HEK293T (cell line): ENCODE measurements at regions not wholly inside any gene's neighbourhood (a gene's known extent, or its start where the extent isn't known, plus 50 kb on each side); places are given as distances from the start of the nearest gene placed in this dataset.

Experiments
- CTCF ChIA-PET: fragments of 350-600 bp; formaldehyde crosslinking; extraction: SDS; loops from one replicate; lab custom pipeline; 2021; ENCODE audit warnings: antibody characterized with exemption, inconsistent platforms; lab: Yijun Ruan, JAX
- POLR2A ChIA-PET: fragments of 350-600 bp; formaldehyde crosslinking; extraction: SDS; loops from one replicate; lab custom pipeline; 2020; ENCODE audit warnings: antibody characterized with exemption, inconsistent platforms; lab: Yijun Ruan, JAX
- DNase-seq: peaks from one replicate; pipeline ENCODE4 v3.0.0; 2012; ENCODE audit warnings: mixed read lengths; ENCODE audit errors: extremely low spot score
- ARNT ChIP-seq: fragments of 450-650 bp; IDR thresholded peaks from 2 replicates; pipeline ENCODE4 v1.6.1; 2017; ENCODE audit warnings: mild to moderate bottlenecking
- BHLHE40 ChIP-seq: fragments of 450-650 bp; IDR thresholded peaks from 2 replicates; pipeline ENCODE4 v1.6.1; 2016; ENCODE audit warnings: mild to moderate bottlenecking, moderate library complexity, borderline replicate concordance
- CTBP1 ChIP-seq: fragments of 450-650 bp; IDR thresholded peaks from 2 replicates; pipeline ENCODE4 v1.6.1; 2016; ENCODE audit warnings: borderline replicate concordance
- ELF4 ChIP-seq: fragments of 450-650 bp; IDR thresholded peaks from 2 replicates; pipeline ENCODE4 v1.6.1; 2017; ENCODE audit warnings: antibody characterized with exemption
- FOXA1 ChIP-seq: fragments of 450-650 bp; IDR thresholded peaks from 2 replicates; pipeline ENCODE4 v1.6.1; 2016; ENCODE audit warnings: mild to moderate bottlenecking
- FOXK2 ChIP-seq: fragments of 450-650 bp; IDR thresholded peaks from 2 replicates; pipeline ENCODE4 v1.6.1; 2016; ENCODE audit warnings: mild to moderate bottlenecking
- FOXM1 ChIP-seq: fragments of 450-650 bp; IDR thresholded peaks from 2 replicates; pipeline ENCODE4 v1.6.1; 2017; ENCODE audit warnings: mild to moderate bottlenecking, borderline replicate concordance
- HDGF ChIP-seq: fragments of 450-650 bp; IDR thresholded peaks from 2 replicates; pipeline ENCODE4 v1.6.1; 2017; ENCODE audit warnings: antibody characterized with exemption, borderline replicate concordance
- L3MBTL2 ChIP-seq: fragments of 450-650 bp; conservative IDR thresholded peaks from 2 replicates; pipeline ENCODE4 v1.6.1; 2016; ENCODE audit warnings: mild to moderate bottlenecking
- LEF1 ChIP-seq: fragments of 450-650 bp; IDR thresholded peaks from 2 replicates; pipeline ENCODE4 v1.6.1; 2017; ENCODE audit warnings: mild to moderate bottlenecking, borderline replicate concordance
- NFRKB ChIP-seq: fragments of 450-650 bp; IDR thresholded peaks from 2 replicates; pipeline ENCODE4 v1.6.1; 2016; ENCODE audit warnings: mild to moderate bottlenecking, moderate library complexity
- PKNOX1 ChIP-seq: fragments of 450-650 bp; IDR thresholded peaks from 2 replicates; pipeline ENCODE4 v1.6.1; 2016
- SP1 ChIP-seq: fragments of 450-650 bp; IDR thresholded peaks from 2 replicates; pipeline ENCODE4 v1.6.1; 2017
- SUZ12 ChIP-seq: fragments of 450-650 bp; IDR thresholded peaks from 2 replicates; pipeline ENCODE4 v1.6.1; 2016; ENCODE audit warnings: mild to moderate bottlenecking
- TARDBP ChIP-seq: fragments of 450-650 bp; IDR thresholded peaks from 2 replicates; pipeline ENCODE4 v1.6.1; 2016
- ZNF384 ChIP-seq: fragments of 450-650 bp; IDR thresholded peaks from 2 replicates; pipeline ENCODE4 v1.6.1; 2016

- no peak for TF ChIP-seq L3MBTL2
- no peak for TF ChIP-seq SP1
- DNase-seq = no peak
- ChIA-PET CTCF (no interaction called here), POLR2A (no interaction called here)
Observed at GRCh38 chr1:229756666-229757065, 130.6 kb downstream of the URB2 start.

- no peak for DNase-seq
- POLR2A ChIA-PET = no interaction called here
- TF ChIP-seq ARNT (no peak), NFRKB (no peak), LEF1 (no peak), L3MBTL2 (no peak), SP1 (no peak), TARDBP (no peak)
- CTCF ChIA-PET = interaction anchor here (0.5 kb wide), 1 partner anchor 28 kb away, joined by 3 read pairs; no protein-coding TSS in a partner anchor
Observed at GRCh38 chr1:229757226-229757625, 131.2 kb downstream of the URB2 start.

- CTCF ChIA-PET = interaction anchor here (0.8 kb wide), 1 partner anchor 15 kb away, joined by 3 read pairs; no protein-coding TSS in a partner anchor
- no peak for DNase-seq
- no peak for TF ChIP-seq L3MBTL2
- TF ChIP-seq FOXM1 = no peak
- no peak for TF ChIP-seq FOXA1
- TF ChIP-seq ELF4 = no peak
- no peak for TF ChIP-seq FOXK2
- TF ChIP-seq BHLHE40 = no peak
- TF ChIP-seq CTBP1 = no peak
- no peak for TF ChIP-seq SUZ12
- no peak for TF ChIP-seq ZNF384
- TF ChIP-seq HDGF = no peak
- TF ChIP-seq SP1 = no peak
- TF ChIP-seq NFRKB = no peak
- TF ChIP-seq LEF1 = no peak
- TF ChIP-seq PKNOX1 = no peak
- no peak for TF ChIP-seq TARDBP
- TF ChIP-seq ARNT = no peak
- POLR2A ChIA-PET = no interaction called here
Observed at GRCh38 chr1:229758101-229759036, 132.3 kb downstream of the URB2 start.

GRCh38 chr1:229759037-229759435, 133.0 kb downstream of the URB2 start:
- CTCF ChIA-PET = interaction anchor here (0.8 kb wide), 1 partner anchor 14 kb away, joined by 3 read pairs; no protein-coding TSS in a partner anchor
- TF ChIP-seq BHLHE40 = no peak
- DNase-seq = no peak
- POLR2A ChIA-PET = no interaction called here

GRCh38 chr1:229759586-229759985, 133.5 kb downstream of the URB2 start:
- CTCF ChIA-PET = no interaction called here
- POLR2A ChIA-PET = no interaction called here
- TF ChIP-seq LEF1 (no peak), L3MBTL2 (no peak), SUZ12 (no peak), ELF4 (no peak), HDGF (no peak), PKNOX1 (no peak), FOXK2 (no peak), ZNF384 (no peak), SP1 (no peak), TARDBP (no peak), FOXA1 (no peak), NFRKB (no peak)
- DNase-seq = no peak

GRCh38 chr1:229760478-229760996, 134.5 kb downstream of the URB2 start:
- ChIA-PET POLR2A (no interaction called here), CTCF (no interaction called here)
- TF ChIP-seq NFRKB (no peak), CTBP1 (no peak), SUZ12 (no peak), TARDBP (no peak), BHLHE40 (no peak), ZNF384 (no peak), FOXA1 (no peak), L3MBTL2 (no peak)
- DNase-seq = no peak

- no peak for DNase-seq
- ChIA-PET CTCF (no interaction called here), POLR2A (no interaction called here)
- TF ChIP-seq SP1 (no peak), PKNOX1 (no peak), LEF1 (no peak), SUZ12 (no peak), ELF4 (no peak), L3MBTL2 (no peak), FOXA1 (no peak), BHLHE40 (no peak), FOXM1 (no peak), CTBP1 (no peak), FOXK2 (no peak)
Observed at GRCh38 chr1:229762891-229763290, 136.8 kb downstream of the URB2 start.
